Stimulated activated CD8-positive, alpha-beta memory T cell treated with anti-CD3 and anti-CD28 coated beads, Interleukin-15, amount 100 ng/mL, for 48 hours (primary cell): ENCODE measurements at regions not wholly inside any gene's neighbourhood (a gene's known extent, or its start where the extent isn't known, plus 50 kb on each side); places are given as distances from the start of the nearest gene placed in this dataset.

ENCODE experiments used
- DNase-seq, 2 donors: peaks; one replicate each; pipeline ENCODE4 v3.0.0-alpha.2; 2020; ENCODE audit warnings: low read depth in 2 of 2

GRCh38 chr4:183848805-183849204 lies 56.3 kb upstream of the STOX2 start:
- DNase-seq = no peak

- DNase-seq = no peak
These were observed 52.1 kb upstream of the STOX2 start for GRCh38 chr4:183852910-183853547.

GRCh38 chr4:183853548-183853940 lies 51.6 kb upstream of the STOX2 start:
- DNase-seq = no peak
